HG03565 (cell line): ENCODE measurements at regions not wholly inside any gene's neighbourhood (a gene's known extent, or its start where the extent isn't known, plus 50 kb on each side); places are given as distances from the start of the nearest gene placed in this dataset.

Source experiments
- ATAC-seq: cut with Tn5 transposase; IDR thresholded peaks from one replicate; pipeline ENCODE4 v1.9.1; 2021; ENCODE audit warnings: mild to moderate bottlenecking, moderate library complexity; ENCODE audit not compliant: unreplicated experiment

DNA sequence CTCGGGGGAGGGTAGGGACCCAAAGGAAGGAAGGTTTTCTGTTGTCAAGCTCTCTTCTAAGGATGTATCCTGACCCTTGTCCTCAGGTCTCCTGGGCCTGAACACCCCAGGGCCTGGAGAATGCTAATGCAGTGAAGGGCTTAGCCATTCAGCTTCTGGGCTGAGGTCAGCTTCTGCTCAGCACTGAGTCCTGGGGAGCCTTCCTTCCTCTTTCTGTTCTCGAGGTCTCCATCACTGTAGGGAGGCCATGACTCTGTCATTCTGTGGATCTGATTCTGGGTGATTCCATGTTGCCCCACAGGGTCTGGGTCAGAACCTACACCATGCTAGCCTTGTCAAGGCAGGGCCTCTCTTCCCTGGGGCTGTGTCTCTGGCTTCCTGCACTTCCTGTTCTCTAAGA lies 712.7 kb downstream of the DHX35 start:
- ATAC-seq, result no peak

DNA sequence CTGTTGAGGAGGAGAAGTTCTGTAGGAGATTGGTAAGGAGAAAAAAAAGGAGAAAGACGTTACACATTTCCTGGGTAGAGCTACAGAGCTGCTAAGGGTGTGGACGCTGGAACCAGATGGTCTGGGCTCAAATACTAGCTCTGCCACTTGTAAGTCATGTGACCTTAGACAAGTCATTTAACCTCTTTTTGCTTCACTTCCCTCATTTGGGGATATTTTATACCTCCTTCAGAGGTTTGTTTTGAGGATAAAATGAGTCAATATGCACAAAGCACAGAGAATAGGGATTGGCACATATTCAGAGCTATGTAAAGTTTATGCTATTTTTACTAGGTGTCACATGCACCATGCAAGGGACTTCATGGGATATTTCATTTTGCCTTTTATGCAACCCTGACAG lies 708.8 kb downstream of the DHX35 start:
- no peak for ATAC-seq

DNA sequence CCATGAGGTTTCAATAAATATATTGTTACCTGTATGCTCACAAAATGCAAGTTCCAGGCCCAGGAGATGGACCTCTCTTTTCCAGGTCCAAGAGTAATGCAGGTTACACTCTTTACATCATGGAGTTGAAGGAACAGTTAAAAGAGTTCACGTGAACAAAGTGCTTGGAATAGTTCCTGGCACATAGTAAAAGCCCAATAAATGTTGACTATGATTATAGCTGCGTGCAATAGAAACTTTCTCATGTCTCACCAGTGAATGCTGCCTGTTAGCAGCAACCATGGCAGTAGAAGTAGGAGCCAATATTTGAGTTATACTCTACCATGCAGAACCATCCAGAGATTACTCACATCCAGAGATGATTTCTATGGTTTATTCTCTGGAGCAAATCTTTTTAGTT lies 707.5 kb downstream of the DHX35 start:
- no peak for ATAC-seq

DNA sequence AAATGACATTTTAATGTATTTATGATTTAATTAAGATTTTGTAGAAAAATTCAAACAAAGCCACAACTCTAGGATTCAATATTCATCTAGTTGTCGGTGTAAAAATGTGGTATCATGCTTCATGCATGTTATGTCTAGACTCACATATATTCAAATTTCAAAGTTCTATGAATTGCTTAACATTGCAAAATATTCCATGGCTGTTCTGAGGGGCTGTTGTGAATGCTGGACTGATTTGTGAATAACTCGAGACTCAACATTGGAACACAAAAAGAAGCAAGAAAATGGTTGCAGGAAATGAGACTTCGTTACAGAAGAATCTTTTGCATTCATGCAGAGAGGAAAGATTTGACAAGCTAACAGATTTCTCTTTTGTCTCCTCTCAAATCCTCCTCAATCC lies 705.9 kb downstream of the DHX35 start:
- ATAC-seq, result no peak

DNA sequence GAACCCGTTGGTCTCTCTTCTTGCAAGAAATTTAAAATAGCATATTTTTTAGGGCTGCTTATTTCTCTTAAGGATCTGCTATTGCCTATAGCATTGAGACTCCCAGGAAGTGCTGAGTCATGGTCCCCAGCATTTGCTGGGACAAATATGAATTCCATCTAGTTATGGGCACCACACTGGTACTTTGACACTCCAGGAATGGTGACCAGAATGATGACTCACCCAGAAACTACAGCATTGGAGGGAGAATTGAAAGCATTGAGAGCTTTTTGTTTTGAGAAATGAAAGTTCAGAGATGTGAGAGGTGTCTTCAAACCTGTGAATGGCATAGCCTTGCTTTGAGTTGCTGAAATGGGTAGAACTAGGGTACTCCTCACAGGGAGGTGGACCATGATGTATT lies 699.7 kb downstream of the DHX35 start:
- peak; percentile 38 for ATAC-seq

DNA sequence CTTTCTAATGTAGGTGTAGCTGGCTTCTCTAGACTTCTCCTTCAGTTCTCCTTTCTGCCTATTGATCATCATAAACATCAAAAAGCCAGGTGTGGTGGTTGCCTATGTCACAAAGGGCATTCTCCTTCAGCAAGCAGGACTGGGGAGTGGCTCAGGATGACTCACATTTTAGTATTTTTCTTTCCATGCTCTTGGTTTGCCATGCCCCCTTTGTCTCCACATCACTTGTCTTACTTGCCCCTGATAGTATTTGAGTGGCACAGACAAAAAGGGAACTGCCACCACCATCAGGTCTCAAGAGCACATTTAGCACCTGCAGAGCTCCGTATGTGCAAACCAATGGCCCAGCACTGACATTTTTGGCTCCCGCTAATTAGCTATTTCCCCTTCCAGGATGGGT lies 698.8 kb downstream of the DHX35 start:
- no peak for ATAC-seq

DNA sequence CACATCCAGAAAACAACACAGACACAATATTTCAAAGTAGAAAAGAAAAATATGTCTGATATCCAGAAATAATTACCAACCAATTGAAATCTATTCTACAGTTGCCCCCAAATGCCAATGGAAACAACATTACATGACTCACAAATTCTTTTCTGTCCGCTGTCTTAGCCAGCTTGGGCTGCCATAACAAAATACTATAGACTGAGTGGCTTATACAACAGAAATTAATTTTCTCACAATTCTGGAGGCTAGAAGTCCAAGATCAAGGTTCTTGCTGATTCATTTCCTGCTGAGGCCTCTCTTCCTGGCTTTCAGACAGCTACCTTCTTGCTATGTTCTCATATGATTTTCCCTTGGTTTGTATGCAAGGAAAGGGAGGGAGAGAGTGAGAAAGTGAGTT lies 698.1 kb downstream of the DHX35 start:
- ATAC-seq, result no peak

DNA sequence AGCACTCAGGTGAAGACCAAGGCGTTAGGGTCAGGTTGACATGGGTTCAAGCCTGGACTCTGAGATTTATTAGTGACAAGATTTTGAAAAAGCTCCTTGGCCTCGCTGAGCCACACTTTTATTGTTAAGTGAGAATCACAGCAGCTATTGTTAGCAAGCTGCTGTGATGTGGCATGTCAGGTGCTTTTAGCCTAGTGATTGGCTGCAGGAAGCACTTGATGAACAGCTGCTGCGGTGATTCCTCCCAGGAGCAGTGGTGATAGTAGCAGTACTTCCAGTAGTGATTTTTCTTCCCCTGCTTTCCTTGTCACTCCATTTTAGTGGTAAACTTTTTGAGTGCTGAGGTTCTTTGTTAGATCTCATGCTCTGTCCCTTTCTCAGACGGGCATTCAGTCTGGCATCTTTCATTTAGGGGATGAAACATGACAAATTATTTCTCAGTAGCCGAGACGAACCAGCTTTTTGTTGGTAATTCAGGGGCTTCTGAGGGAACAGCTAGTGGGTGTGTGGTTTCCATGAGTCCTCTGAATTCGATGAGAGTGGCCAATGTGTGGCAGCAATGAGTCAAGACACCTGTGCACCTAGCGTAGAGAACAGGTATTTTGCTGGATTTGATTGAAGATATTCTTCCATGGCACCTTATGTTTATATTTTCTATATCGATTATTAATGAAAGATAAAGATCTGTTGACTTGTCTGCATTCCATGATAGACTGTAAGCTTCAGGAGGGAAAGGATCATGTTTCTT lies 696.7 kb downstream of the DHX35 start:
- no peak for ATAC-seq

DNA sequence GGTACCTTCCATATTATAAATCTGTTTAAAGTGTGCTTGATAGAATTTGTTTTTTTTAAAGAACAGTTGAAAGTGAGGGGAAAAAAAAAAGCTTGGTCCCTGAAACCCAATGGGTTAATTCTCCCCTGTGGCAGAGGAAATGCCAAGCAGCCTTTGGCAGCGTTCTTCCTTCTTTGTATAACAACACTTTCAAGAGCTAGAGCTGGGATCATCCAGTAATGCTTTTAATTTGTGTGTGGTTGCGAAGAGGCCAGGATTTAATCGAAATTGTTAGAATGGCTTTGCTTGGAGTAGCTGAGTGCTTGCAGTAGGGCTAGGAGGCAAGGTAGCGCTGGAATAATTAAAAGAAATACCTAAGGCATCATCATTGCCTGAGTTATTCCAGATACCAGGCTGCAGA lies 692.0 kb downstream of the DHX35 start:
- ATAC-seq, result no peak

DNA sequence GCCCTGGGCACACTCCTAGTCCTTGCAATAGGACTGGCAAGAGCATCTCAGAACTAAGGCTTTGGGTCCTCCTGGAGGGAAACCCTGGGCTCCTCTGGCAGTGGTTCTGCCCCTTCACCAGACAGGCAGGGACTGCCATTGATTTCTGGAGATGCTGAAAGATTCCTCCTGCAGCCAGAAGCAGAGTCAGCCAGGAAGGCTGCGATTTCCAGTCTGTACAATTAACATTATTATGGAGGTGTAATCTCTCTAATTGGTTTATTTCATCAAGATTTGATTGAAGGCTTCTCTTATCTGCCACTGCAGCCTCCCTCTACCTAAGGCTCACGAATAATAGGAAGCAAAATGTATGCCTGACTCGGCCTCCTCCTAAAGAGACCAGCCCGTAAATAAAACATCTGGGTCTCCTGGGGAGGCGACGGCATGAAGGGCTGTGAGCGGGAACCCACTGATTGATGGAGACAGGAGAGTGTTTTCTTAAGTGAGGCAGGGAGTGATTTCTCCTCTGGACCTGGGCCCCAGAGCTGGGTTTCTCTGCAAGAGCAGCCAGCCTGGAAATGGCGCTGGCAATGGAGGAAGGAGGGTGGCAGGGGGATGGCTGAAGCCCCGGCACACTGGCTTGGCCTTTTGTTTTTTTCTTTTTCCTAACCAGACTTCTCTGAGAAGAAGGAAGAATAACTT lies 689.6 kb downstream of the DHX35 start:
- no peak for ATAC-seq

DNA sequence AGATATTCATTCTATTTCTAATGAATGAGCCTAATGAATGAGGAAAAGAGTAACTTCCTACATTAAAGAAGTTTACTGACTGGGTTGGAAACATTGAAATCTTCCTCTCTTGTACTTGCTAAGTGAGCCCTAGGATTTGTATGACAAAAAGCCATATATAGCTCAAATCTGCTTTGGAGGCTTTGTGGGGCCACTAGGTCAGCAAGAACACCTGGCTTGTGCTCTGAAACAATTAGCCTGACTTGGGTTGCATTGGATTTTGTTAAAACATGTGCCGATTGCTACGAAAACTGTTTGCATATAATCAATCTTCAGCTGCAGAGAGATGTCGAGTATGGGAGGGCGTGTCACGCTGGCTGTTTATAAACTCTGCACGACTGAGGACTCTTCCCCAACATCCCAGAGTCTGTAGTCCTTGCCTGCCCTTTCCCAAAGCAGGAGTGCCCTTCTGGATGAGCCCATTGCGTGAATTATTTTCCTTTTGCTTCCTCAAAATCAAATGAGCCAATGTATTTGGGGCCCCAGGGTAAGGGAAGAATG lies 684.8 kb downstream of the DHX35 start:
- ATAC-seq, result no peak

DNA sequence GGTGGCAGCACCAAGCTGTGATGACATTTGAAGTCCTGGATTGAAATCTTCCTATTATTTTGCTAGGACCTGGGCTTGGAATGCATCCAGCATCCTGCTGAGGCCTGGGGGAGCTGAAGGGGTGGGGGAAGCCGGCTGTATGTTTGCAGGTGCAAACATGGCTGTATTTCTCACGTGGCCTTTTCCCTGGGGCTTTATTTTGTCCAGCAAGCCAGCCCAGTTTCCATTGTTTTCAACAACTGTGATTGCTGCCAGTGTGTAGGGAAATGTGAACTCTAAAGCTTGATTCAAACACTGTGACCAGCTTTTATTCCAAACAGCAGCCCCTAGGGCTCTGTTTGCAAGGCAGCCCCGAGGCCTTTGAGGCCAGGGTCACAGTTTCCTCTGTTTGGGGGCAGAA lies 683.0 kb downstream of the DHX35 start:
- ATAC-seq, result no peak

DNA sequence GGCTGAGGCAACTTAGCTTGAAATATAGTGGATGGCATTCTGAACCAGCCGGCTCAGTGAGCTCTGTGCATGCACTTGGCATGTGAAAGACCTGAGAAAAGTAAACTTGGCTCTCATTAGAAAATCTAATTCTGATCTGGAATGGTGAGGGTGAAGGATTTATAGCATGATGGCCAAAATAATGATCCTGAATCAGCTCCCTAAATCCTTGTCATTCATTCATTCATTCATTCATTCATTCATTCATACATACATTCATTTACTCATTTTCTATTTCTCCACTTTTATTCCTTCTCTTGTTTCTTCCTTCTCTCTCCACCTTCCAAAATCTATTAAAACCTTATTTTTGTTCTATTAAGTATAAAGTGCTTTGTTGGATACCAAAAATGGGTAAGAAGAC lies 681.1 kb downstream of the DHX35 start:
- no peak for ATAC-seq

DNA sequence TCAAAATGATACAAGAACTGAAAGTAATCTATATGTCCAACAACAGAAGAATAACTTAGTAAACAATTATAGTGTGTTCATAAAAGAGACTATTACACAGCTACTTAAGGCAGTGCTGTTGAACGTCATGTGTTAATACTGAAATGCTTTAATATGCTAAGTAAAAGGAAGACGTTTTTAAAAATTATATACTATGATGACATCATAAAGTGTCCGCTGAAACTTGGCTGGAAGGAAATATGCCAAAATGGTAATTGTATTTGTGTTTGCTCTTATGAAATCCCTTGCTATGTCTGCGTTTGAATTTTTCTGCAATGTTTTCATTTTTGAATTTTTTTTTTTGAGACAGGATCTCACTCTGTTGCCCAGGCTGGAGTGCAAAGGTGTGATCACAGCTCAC lies 679.3 kb downstream of the DHX35 start:
- no peak for ATAC-seq

DNA sequence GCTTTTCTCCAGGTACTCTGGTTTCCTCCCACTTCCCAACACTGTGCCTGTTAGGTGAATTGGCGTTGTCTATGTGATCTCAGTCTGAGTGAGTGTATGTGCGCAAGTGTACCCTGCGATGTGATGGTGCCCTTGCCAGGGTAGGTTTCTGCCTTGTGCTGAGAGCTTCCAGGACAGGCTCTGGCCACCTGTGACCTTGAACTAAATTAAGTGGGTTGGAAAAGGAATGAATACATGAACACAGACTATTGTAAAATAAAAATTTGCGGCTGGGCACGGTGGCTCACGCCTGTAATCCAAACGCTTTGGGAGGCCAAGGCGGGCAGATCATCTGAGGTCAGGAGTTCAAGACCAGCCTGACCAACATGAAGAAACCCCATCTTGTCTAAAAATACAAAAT lies 678.0 kb downstream of the DHX35 start:
- no peak for ATAC-seq

DNA sequence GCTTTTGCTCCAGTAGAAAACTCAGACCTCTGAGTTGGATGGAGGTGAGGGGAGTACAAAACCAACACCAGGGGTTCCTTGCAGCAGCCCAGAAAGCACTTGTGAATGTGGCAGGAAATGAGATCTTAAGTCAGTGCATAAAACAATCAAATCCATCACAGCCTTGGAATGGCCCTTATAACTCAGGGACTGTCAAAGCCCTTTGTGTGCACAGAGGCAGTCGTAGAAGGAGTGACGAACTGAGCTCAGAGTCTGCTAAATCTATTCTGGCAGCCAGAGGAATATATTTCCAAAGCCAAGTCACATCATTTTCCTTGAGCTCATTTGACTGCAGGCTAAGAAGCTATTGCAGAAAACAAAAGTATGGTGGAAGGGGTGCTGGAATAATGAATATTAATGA lies 676.6 kb downstream of the DHX35 start:
- ATAC-seq, result no peak

DNA sequence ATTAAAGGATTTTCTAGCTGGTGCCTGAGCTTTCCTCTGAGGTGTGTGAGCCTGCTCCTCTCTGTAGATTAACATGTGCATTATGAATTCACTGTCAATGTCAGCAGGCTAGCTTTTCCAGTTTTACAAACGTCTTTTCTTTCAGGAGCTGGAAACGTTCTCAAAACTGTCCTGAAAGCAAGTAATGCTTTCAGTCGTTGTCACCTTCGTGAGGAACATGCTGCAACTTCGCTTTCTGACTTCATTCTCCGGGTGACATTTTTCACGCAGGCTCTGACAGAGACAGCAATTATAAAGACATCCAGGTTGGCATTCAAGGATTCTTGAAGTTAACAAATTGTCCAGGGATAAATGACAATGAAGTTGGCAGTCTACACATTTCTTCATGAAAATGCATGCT lies 671.5 kb downstream of the DHX35 start:
- no peak for ATAC-seq

DNA sequence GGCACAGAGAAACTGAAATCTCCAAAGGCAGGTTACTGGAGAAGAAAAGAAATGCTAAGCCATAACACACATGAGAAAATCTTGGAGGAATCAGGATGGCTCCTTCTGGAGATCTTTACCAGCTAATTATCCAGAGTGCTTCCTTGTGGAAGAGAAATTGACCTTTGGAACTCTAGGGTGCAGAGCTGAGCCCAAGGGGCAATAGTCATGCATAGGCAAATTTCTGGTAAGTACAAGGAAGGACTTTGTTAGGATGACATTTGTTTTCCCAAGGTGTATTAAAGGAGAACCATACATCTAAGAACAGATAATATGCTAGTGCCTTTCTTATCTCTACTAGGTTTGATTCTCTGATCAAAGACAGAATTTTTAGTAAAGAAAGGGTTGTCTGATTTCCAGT lies 670.6 kb downstream of the DHX35 start:
- no peak for ATAC-seq

DNA sequence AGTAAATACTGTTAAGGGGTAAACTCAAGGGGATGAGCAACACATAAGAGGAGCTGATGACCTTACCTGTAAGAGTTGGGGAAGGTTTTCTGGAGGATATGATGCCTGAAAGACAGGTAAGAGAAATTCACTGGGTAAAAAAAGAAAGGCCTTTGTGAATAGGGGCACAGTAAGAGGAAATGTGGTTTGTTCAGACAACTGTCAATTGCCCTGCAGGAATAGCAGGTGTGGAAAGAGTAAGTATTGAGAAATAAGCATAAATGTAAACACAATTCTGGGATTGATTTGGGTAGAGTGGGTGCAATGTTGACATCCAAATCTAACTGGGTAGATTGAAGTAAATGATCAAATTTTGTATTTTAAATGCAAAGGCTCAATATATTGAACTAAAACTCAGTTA lies 670.0 kb downstream of the DHX35 start:
- no peak for ATAC-seq

DNA sequence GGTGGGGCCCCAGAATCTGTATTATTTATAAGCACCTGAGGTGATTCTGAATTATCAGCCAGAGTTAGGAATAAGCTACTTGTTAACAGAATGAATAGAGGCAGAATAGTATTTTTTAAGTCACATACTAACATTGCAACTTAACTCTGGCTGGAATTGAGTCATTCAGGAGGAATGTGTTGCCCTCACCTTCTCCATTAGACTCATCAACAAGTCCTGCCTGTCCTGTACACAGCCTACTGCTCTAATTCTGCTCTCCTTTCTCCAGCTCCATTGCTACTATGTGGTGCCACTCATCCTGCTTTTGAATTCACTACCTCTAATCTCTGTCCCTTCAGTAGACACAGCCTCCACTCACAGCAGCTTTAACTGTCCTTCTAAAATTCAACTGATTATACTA lies 669.4 kb downstream of the DHX35 start:
- ATAC-seq, result no peak

DNA sequence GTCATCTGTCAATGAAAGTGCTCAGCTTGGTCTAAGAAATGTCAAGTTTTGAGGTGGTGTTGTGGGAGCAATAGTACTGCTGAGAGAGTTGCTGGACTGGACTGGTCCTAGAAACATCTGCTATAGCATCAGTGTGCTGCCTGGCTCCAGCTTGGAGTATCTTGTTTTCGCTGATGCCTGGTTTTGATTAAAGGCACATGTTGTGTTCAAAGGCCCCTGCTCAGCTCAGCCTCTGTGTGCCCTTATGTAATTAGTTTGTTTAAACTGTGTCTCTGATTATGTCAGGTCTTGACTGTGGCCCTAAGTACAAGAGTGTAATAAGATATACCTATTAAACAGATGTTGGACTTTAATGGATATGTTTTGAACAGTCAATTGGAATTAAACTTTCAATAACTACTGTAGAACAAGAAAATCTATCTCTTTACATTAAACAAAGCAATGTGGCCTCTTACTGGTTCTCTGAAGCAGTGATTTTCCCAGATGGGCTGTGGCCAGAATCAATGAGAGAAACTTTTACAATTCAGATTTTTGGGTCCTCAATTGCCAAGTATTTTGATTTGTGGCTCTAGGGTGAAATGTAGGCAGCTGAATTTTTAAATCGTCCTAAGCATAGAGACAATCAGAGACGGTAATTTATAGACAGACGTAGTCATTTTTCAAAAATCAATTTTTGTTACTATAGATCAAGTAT lies 668.2 kb downstream of the DHX35 start:
- ATAC-seq, result no peak

DNA sequence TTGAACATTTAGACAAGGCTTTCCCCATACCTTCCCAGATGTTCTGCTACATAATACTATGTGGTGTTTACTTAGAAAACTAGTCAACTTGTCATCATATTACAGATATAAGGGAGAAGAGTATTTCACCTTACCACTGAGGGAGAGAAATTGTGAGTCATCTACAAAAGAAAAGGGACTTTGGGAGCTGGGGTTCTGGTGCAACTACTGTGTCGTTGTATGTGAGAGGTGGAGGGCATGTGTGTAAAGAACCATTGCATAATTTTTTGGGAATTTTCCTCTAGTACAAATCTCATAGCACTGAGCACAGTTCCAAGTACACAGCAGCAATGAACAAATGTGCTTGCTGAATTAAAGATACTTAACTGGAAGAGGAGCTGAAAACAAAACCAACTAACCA lies 665.6 kb downstream of the DHX35 start:
- no peak for ATAC-seq
